Non-pigmented ciliary epithelial cell (primary cell): ENCODE measurements at regions not wholly inside any gene's neighbourhood (a gene's known extent, or its start where the extent isn't known, plus 50 kb on each side); places are given as distances from the start of the nearest gene placed in this dataset.
"Not testable (repeated sequence)": the region's sequence is repeated elsewhere in the genome, so short reads cannot be mapped to it uniquely, and the experiment has no call there.

Experiments used
- DNase-seq: peaks from one replicate; pipeline ENCODE4 v3.0.0-alpha.2; 2010; ENCODE audit warnings: low read depth

- no peak for DNase-seq
Observed at GRCh38 chr1:5686925-5687706, 305.1 kb downstream of the NPHP4 start.

GRCh38 chr1:5686195-5686594 is 306.0 kb downstream of the NPHP4 start:
- DNase-seq, result no peak

- DNase-seq, result no peak
Observed at GRCh38 chr1:5685446-5686040, 306.7 kb downstream of the NPHP4 start.

DNA sequence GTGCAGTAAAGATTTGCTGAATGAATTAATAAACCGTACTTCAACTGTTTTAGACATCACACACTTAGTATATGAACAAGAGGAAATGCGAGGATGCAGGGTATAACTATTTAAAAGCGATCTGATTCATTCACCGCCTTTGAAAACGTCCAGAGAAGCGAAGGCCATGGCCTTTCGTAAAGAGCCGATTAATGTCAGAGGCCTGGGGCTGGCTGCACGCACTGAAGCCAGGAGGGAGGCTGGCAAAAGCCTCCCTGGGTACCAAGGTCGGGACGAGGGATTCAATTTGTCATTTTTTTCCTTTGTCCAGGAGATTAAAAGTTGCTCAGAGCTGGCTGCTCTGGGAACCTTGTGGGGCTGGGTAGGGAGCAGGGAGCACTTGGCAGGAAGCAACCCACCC is 307.4 kb downstream of the NPHP4 start:
- DNase-seq, result no peak

GRCh38 chr1:5683446-5683845 is 308.8 kb downstream of the NPHP4 start:
- DNase-seq, result no peak

DNA sequence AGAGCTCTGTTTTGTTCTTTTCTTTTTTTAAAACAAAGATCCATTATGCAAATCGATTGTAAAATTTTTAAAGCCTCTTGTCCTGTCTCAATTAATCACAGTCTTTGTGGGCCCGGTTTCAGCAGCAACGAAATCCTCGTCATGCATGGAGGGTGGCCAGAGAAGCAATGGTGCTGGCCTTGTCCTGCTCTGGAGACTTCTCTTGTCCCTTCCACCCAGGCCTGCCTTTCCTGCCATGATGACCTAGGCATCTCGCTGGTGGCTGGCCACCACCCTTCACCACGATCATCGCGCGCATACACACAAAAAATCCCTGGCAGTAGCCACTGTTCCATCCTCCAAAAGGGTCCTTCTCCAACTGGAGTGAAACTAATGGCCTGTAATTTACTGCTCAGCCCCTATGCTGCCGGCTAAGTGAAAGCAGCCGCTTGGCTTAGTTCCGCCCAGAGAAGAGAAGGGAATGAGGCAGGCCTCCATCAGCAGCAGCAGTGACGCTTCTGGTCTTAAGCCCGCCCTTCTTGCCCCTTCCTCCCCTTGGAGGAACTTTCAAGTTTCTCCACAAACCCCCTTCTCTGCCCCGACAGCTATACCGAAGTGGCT is 309.5 kb downstream of the NPHP4 start:
- no peak for DNase-seq

DNA sequence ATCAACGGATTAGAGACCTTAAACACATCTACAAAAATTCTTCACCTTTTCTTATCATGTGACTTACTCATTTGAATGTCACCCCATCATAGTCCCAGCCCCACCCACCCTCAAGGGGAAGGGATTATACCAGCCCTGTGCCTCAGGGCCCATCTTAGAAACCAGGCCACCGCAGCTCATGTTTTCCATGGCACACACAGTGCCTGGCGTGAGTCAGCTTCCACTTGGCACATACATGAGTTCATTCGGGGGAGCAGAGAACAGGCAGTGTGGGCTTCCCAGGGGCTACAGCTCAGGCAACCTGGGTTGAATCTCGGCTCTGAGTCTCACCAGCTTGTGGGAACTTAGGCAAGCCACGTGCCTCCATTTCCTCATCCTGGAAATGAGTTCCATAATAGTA is 310.6 kb downstream of the NPHP4 start:
- DNase-seq, result no peak

GRCh38 chr1:5680600-5680999 is 311.6 kb downstream of the NPHP4 start:
- DNase-seq, result no peak

GRCh38 chr1:5678759-5679158 is 313.5 kb downstream of the NPHP4 start:
- DNase-seq, result no peak

GRCh38 chr1:5672355-5672754 is 319.9 kb downstream of the NPHP4 start:
- DNase-seq, result not testable (repeated sequence)

- DNase-seq, result no peak
Observed at GRCh38 chr1:5670590-5671350, 321.5 kb downstream of the NPHP4 start.

GRCh38 chr1:5667513-5668325 is 324.5 kb downstream of the NPHP4 start:
- no peak for DNase-seq

GRCh38 chr1:5664906-5665875 is 327.0 kb downstream of the NPHP4 start:
- no peak for DNase-seq

GRCh38 chr1:5664081-5664768 is 328.0 kb downstream of the NPHP4 start:
- no peak for DNase-seq

DNA sequence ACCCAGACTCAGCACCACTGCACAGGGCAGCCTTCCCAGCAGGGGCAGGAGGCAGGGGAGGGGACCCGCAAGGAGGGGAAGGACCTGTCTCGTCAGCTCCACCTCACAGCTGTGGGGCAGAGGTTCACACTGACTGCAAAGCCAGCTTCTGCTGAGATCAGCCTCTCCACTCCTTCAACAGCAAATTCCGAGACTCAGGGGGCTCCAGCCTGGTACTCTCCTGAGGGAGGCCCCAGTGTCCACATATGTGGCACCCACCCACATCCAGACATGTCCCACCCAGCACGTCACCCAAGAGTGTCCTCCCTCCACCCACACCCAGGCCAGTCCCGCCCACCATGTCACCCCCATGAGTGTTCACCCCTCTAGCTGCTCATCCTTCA is 329.5 kb downstream of the NPHP4 start:
- DNase-seq, result no peak

GRCh38 chr1:5662086-5662743 is 330.0 kb downstream of the NPHP4 start:
- no peak for DNase-seq

GRCh38 chr1:5661196-5662085 is 330.8 kb downstream of the NPHP4 start:
- DNase-seq, result no peak

GRCh38 chr1:5660141-5660935 is 331.9 kb downstream of the NPHP4 start:
- DNase-seq, result no peak
